ENCODE measurements at regions not wholly inside any gene's neighbourhood (a gene's known extent, or its start where the extent isn't known, plus 50 kb on each side); places are given as distances from the start of the nearest gene placed in this dataset.

DNA sequence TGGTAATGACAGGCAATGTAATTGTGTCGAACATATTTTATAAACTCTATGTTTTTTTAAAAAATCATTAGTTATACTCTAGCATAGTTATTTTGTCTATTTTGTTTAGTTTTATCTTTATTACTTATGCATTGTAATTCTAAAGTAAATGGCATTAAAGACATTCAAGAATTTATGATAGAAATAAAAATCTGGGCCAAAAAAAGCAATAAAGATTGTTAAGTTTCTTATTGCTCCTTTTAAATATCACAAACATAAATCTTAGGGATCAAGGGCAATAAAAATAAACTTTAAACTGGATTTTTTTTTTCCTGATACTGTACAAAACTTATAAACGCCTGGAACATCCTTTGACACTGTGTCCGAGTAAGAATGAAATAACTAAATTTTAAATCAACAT lies 931.5 kb upstream of the EYS start:
- Histone ChIP-seq H3K79me2 (no peaks in the 10 kb centered on the region), H3K9me3 (ENCODE audit: low read depth) (no peaks in the 10 kb centered on the region), H3K36me3 (replicated peaks; ENCODE audit: insufficient read depth, low read depth) (no peaks in the 10 kb centered on the region), H3K9me2 (replicated peaks; ENCODE audit: insufficient read depth) (no peaks in the 10 kb centered on the region), H3K4me1 (ENCODE audit: insufficient read depth) (no peaks in the 10 kb centered on the region), H3K27ac (no peak overlapping the region), H3K27me3 (no peaks in the 10 kb centered on the region), H3K4me2 (peak overlapping the region; percentile 10), H4K20me1 (ENCODE audit: insufficient read depth, poor library complexity, severe bottlenecking) (no peaks in the 10 kb centered on the region), H3K4me3 (no peak overlapping the region), H2AFZ (no peak overlapping the region)
- 67% methylated on average over 3 of the region's 3 CpGs for WGBS (ENCODE audit: low lambda C conversion rate, missing lambda C conversion rate)
- no peak for DNase-seq (ENCODE audit: low spot score)
- TF ChIP-seq EZH2 (IDR thresholded peaks at IDR 0.05; ENCODE audit: borderline replicate concordance) (no peak), EZH2phosphoT487 (IDR thresholded peaks at IDR 0.05; ENCODE audit: low read depth, severe bottlenecking, unreplicated experiment) (no peak)
- TF ChIP-seq, protein P1, sequence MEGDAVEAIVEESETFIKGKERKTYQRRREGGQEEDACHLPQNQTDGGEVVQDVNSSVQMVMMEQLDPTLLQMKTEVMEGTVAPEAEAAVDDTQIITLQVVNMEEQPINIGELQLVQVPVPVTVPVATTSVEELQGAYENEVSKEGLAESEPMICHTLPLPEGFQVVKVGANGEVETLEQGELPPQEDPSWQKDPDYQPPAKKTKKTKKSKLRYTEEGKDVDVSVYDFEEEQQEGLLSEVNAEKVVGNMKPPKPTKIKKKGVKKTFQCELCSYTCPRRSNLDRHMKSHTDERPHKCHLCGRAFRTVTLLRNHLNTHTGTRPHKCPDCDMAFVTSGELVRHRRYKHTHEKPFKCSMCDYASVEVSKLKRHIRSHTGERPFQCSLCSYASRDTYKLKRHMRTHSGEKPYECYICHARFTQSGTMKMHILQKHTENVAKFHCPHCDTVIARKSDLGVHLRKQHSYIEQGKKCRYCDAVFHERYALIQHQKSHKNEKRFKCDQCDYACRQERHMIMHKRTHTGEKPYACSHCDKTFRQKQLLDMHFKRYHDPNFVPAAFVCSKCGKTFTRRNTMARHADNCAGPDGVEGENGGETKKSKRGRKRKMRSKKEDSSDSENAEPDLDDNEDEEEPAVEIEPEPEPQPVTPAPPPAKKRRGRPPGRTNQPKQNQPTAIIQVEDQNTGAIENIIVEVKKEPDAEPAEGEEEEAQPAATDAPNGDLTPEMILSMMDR (IDR thresholded peaks at IDR 0.05; ENCODE audit: poor library complexity), result no peak

DNA sequence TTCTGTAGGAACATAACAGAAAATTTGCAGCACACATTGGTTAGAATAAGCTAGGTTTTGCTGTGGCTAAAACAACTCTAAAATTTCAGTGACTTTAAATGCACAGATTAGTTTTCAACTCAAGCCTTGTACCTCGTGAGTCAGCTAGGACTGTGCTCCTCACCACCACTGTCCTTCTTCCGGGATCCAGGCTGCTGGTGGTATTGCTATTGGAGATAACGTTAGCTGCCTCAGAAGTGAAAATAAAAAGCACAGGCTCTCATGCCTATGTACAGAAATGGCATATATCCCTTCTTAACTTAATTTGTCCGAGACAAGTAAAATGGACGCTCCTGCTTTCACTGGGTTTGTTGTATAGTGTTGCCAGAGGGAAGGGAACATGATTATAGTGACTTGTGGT lies 931.1 kb upstream of the EYS start:
- H3K9me3 ChIP-seq (ENCODE audit: low read depth), result no peaks in the 10 kb centered on the region
- H3K27ac ChIP-seq, result no peak overlapping the region
- no peaks in the 10 kb centered on the region for H3K9me2 ChIP-seq (replicated peaks; ENCODE audit: insufficient read depth)
- H2AFZ ChIP-seq, result no peak overlapping the region
- DNase-seq (ENCODE audit: low spot score), result no peak
- H4K20me1 ChIP-seq (ENCODE audit: insufficient read depth, poor library complexity, severe bottlenecking), result no peaks in the 10 kb centered on the region
- no peaks in the 10 kb centered on the region for H3K79me2 ChIP-seq
- peak overlapping the region; percentile 10 for H3K4me2 ChIP-seq
- H3K36me3 ChIP-seq (replicated peaks; ENCODE audit: insufficient read depth, low read depth), result no peaks in the 10 kb centered on the region
- H3K27me3 ChIP-seq, result no peaks in the 10 kb centered on the region
- WGBS (ENCODE audit: low lambda C conversion rate, missing lambda C conversion rate), result 59% methylated on average over 5 of the region's 5 CpGs
- H3K4me3 ChIP-seq, result no peak overlapping the region
- H3K4me1 ChIP-seq (ENCODE audit: insufficient read depth), result no peaks in the 10 kb centered on the region
- no peak for TF ChIP-seq EZH2phosphoT487 (IDR thresholded peaks at IDR 0.05; ENCODE audit: low read depth, severe bottlenecking, unreplicated experiment)
- TF ChIP-seq, protein P1 (IDR thresholded peaks at IDR 0.05; ENCODE audit: poor library complexity), result no peak
- TF ChIP-seq EZH2 (IDR thresholded peaks at IDR 0.05; ENCODE audit: borderline replicate concordance), result no peak

DNA sequence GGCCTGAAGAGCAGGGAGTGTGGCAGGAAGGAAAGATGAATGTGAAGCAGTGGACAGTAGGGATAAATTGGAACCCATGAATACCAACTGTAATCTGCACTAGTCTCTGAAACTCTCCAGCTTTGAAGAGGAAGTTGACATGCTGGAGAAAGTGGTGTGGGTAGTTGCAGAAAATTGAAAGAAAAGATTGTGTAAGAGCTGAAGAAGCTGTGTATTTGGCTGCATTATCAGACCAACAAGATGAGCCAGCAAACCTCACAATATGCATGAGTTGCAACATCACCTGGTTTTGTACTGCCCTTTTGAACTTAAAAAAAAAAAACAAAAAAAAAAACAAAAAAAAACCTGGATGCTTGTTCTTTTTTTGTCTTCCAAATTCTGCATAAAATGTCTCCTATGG lies 921.9 kb upstream of the EYS start:
- no peaks in the 10 kb centered on the region for H4K20me1 ChIP-seq (ENCODE audit: insufficient read depth, poor library complexity, severe bottlenecking)
- H3K79me2 ChIP-seq, result no peaks in the 10 kb centered on the region
- DNase-seq (ENCODE audit: low spot score), result no peak
- no peaks in the 10 kb centered on the region for H3K36me3 ChIP-seq (replicated peaks; ENCODE audit: insufficient read depth, low read depth)
- H3K9me3 ChIP-seq (ENCODE audit: low read depth), result no peaks in the 10 kb centered on the region
- H3K9me2 ChIP-seq (replicated peaks; ENCODE audit: insufficient read depth), result no peaks in the 10 kb centered on the region
- TF ChIP-seq EZH2 (IDR thresholded peaks at IDR 0.05; ENCODE audit: borderline replicate concordance), result no peak
- TF ChIP-seq, protein P1 (IDR thresholded peaks at IDR 0.05; ENCODE audit: poor library complexity), result no peak
- TF ChIP-seq EZH2phosphoT487 (IDR thresholded peaks at IDR 0.05; ENCODE audit: low read depth, severe bottlenecking, unreplicated experiment), result no peak
- H3K4me3 ChIP-seq, result no peak overlapping the region
- no peaks in the 10 kb centered on the region for H3K27me3 ChIP-seq
- H3K4me1 ChIP-seq (ENCODE audit: insufficient read depth), result no peaks in the 10 kb centered on the region
- H3K4me2 ChIP-seq, result no peak overlapping the region
- H2AFZ ChIP-seq, result no peak overlapping the region
- no peak overlapping the region for H3K27ac ChIP-seq

DNA sequence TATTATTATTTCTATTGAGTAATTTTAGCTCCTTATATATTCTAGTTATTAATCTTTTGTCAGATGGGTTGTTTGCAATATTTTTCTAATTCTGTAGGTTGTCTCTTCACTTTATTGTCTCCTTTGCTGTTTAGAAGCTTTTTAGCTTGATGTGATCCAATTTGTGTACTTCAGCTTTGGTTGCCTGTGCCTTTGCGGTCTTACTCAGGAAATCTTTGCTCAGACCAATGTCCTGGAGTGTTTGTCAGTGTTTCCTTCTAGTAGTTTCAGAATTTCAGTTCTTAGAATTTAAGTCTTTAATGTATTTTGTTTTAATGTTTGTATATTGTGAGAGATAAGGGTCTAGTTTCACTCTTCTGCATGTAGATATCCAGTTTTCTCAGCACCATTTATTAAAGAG lies 916.0 kb upstream of the EYS start:
- no peaks in the 10 kb centered on the region for H4K20me1 ChIP-seq (ENCODE audit: insufficient read depth, poor library complexity, severe bottlenecking)
- 97% methylated on average over 1 of the region's 1 CpG for WGBS (ENCODE audit: low lambda C conversion rate, missing lambda C conversion rate)
- no peaks in the 10 kb centered on the region for H3K9me2 ChIP-seq (replicated peaks; ENCODE audit: insufficient read depth)
- H3K79me2 ChIP-seq, result no peaks in the 10 kb centered on the region
- DNase-seq (ENCODE audit: low spot score), result no peak
- H3K4me1 ChIP-seq (ENCODE audit: insufficient read depth), result no peaks in the 10 kb centered on the region
- H2AFZ ChIP-seq, result no peak overlapping the region
- H3K27ac ChIP-seq, result no peak overlapping the region
- H3K27me3 ChIP-seq, result no peaks in the 10 kb centered on the region
- TF ChIP-seq EZH2phosphoT487 (IDR thresholded peaks at IDR 0.05; ENCODE audit: low read depth, severe bottlenecking, unreplicated experiment), result no peak
- TF ChIP-seq, protein P1 (IDR thresholded peaks at IDR 0.05; ENCODE audit: poor library complexity), result no peak
- no peak for TF ChIP-seq EZH2 (IDR thresholded peaks at IDR 0.05; ENCODE audit: borderline replicate concordance)
- no peak overlapping the region for H3K4me3 ChIP-seq
- no peaks in the 10 kb centered on the region for H3K36me3 ChIP-seq (replicated peaks; ENCODE audit: insufficient read depth, low read depth)
- no peak overlapping the region for H3K4me2 ChIP-seq
- no peaks in the 10 kb centered on the region for H3K9me3 ChIP-seq (ENCODE audit: low read depth)

All from hepatocyte (in vitro differentiated cells).